Small intestine (tissue), 7 donors: ENCODE measurements at regions not wholly inside any gene's neighbourhood (a gene's known extent, or its start where the extent isn't known, plus 50 kb on each side); places are given as distances from the start of the nearest gene placed in this dataset.

Source experiments
- DNase-seq, 2 donors: peaks; one replicate each; pipeline versions ENCODE4 v3.0.0 to v3.0.0-alpha.2; 2013
- FAIRE-seq: peaks from 2 replicates; lab custom pipeline; 2012; peaks lifted over from hg19 to GRCh38; lab: Jason Lieb, UNC
- H3K27ac ChIP-seq, 3 donors: one replicate each; pipeline ENCODE4 v1.5.1; 2013; ENCODE audit warnings: low read length in 2 of 3, mild to moderate bottlenecking in 2 of 3, control low read depth in 1 of 3, inconsistent platforms in 1 of 3, low read depth in 1 of 3, moderate library complexity in 1 of 3
- H3K27me3 ChIP-seq, 3 donors: one replicate each; pipeline ENCODE4 v1.6.1; 2013; ENCODE audit warnings: low read length in 3 of 3, inconsistent platforms in 1 of 3; ENCODE audit not compliant: control insufficient read depth in 3 of 3, insufficient read depth in 3 of 3
- H3K36me3 ChIP-seq, 3 donors: one replicate each; pipeline ENCODE4 v1.6.1; 2013; ENCODE audit warnings: low read length in 3 of 3, inconsistent platforms in 1 of 3, low read depth in 1 of 3, mild to moderate bottlenecking in 1 of 3, moderate library complexity in 1 of 3; ENCODE audit not compliant: control insufficient read depth in 3 of 3, insufficient read depth in 2 of 3
- H3K4me1 ChIP-seq, 3 donors: one replicate each; pipeline ENCODE4 v1.6.1; 2013; ENCODE audit warnings: low read length in 2 of 3, inconsistent platforms in 1 of 3, low read depth in 1 of 3, mild to moderate bottlenecking in 1 of 3, moderate library complexity in 1 of 3; ENCODE audit not compliant: control insufficient read depth in 3 of 3, insufficient read depth in 2 of 3
- H3K4me3 ChIP-seq, 3 donors: one replicate each; pipeline ENCODE4 v1.5.1; 2013; ENCODE audit warnings: low read length in 3 of 3, control low read depth in 1 of 3, inconsistent platforms in 1 of 3, low read depth in 1 of 3, mild to moderate bottlenecking in 1 of 3, moderate library complexity in 1 of 3
- H3K9me3 ChIP-seq, 2 donors: one replicate each; pipeline ENCODE4 v1.6.1; 2013; ENCODE audit warnings: low read depth in 1 of 2, low read length in 1 of 2; ENCODE audit not compliant: control insufficient read depth in 2 of 2, insufficient read depth in 1 of 2
- WGBS, 3 donors: extraction: QIAGEN DNeasy Blood & Tissue Kit; methylation state at CpG; one replicate each; pipeline ENCODE4 v1.1.7; 2013; 5-methylcytosine and 5-hydroxymethylcytosine counted together
- donor health status: healthy with polysubstance abuse.
- donor health status: control.
- donor health status: control.
- donor health status: Bipolar disorder and iron deficiency.
- donor health status: healthy.

- no peaks in the 10 kb centered on the region for H3K9me3 ChIP-seq
- 77 to 81% (median 78%) methylated on average over 5 of the region's 5 CpGs for WGBS, 3 donors
- peaks cover 0 to 6% (median 0%) of the 10 kb centered on the region in 3 donors for H3K27me3 ChIP-seq
- no peaks in the 10 kb centered on the region for H3K4me1 ChIP-seq
- H3K4me3 ChIP-seq: no peak overlapping the region
- no peaks in the 10 kb centered on the region for H3K36me3 ChIP-seq
- no peak overlapping the region for H3K27ac ChIP-seq
- FAIRE-seq (no peak), DNase-seq (no peak)
These were observed 212.6 kb upstream of the HABP2 start for GRCh38 chr10:113340282-113340681.

DNA sequence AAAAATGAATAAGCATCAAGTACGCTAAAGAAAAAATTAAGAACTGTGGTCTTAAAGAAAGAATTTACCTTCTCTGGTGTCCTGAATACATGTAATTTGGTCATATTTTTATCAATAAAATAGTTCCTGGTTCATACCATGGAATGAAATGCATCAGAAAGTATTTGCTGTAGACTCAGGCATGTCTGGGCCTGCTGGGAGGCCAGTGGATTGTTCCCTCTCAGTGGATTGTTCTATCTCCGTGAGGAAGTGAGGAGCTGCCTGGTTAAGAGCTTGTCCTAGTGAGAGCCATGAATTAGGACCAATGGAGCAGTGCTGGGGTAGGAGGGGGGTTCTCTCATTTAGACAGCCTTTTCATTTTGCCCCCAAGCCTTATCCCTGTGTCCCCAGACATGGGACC, 211.7 kb upstream of the HABP2 start:
- no peak for FAIRE-seq
- DNase-seq: no peak
- Histone ChIP-seq H3K27me3 (peaks cover 0 to 3% (median 0%) of the 10 kb centered on the region in 3 donors), H3K27ac (no peak overlapping the region), H3K4me1 (no peaks in the 10 kb centered on the region), H3K9me3 (no peaks in the 10 kb centered on the region), H3K4me3 (no peak overlapping the region), H3K36me3 (no peaks in the 10 kb centered on the region)
- 88 to 96% (median 92%) methylated on average over 2 of the region's 2 CpGs for WGBS, 3 donors

DNA sequence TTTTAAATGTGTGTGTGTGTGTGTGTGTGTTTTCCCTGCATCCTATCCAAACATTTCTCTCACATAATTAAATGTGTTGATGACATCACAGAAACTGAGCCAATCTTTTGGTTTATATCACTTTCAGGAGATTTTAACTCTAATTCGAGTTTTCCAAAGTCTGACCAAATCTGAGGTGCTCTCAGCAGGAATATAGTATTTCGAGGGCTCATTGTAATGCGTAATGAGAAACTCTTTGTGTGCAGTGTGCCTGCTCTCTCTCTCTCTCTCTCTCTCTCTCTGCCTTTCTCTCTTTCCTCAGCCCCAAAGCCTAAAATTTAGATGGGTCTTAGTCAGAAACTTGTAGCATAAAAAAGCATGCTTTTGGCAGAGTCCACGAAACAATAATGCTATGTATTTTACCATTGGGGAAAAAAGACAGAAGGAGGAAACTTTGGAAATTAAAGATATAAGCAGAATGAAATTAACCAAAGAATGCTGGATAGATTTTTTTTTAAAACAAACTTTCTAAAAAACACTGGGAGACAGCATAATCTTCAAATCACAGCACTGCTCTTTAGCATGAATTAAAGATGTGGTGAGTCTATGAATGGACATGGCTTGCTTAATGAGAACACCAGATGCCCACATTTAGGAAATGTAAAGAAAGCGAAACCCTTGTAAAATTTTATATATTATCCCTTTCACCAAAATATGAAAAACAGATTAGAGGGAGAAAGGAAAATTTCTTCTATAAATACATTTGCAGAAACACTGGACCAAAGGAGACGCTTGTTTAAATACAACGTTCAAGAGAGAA, 206.8 kb upstream of the HABP2 start:
- peaks cover 0 to 2% (median 0%) of the 10 kb centered on the region in 3 donors for H3K27me3 ChIP-seq
- FAIRE-seq (no peak), DNase-seq (no peak)
- no peaks in the 10 kb centered on the region for H3K9me3 ChIP-seq
- no peaks in the 10 kb centered on the region for H3K4me1 ChIP-seq
- 71 to 82% (median 76%) methylated on average over 7 of the region's 7 CpGs for WGBS, 3 donors
- H3K4me3 ChIP-seq: no peak overlapping the region
- no peak overlapping the region for H3K27ac ChIP-seq
- no peaks in the 10 kb centered on the region for H3K36me3 ChIP-seq

- H3K4me3 ChIP-seq: no peak overlapping the region
- H3K27me3 ChIP-seq: peaks cover 0 to 2% (median 0%) of the 10 kb centered on the region in 3 donors
- no peaks in the 10 kb centered on the region for H3K4me1 ChIP-seq
- H3K9me3 ChIP-seq: no peaks in the 10 kb centered on the region
- 61 to 82% (median 64%) methylated on average over 4 of the region's 4 CpGs for WGBS, 3 donors
- no peak for DNase-seq
- FAIRE-seq: no peak
- no peak overlapping the region for H3K27ac ChIP-seq
- no peaks in the 10 kb centered on the region for H3K36me3 ChIP-seq
These were observed 205.3 kb upstream of the HABP2 start for GRCh38 chr10:113347508-113347907.

DNA sequence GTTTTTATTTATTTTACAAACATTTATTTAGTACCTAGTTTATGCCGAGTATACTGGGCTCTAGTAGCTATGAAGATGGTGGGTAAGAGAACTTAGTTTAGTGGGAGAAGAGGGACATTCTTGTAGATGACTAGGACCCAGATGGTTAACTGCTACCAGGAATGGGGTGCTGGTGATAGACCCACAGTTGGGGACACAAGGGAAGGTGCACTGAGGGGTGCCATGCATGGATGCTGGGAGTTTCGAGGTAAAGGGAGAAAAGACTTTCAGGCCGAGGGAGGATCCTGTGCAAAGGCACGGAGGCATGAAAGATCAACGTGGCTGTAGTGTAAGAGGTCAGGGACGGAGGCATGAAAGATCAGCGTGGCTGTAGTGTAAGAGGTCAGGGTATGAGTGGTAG, 204.2 kb upstream of the HABP2 start:
- no peak overlapping the region for H3K4me3 ChIP-seq
- H3K9me3 ChIP-seq: no peaks in the 10 kb centered on the region
- FAIRE-seq (no peak), DNase-seq (no peak)
- peaks cover 0 to 2% (median 0%) of the 10 kb centered on the region in 3 donors for H3K27me3 ChIP-seq
- no peaks in the 10 kb centered on the region for H3K36me3 ChIP-seq
- no peak overlapping the region for H3K27ac ChIP-seq
- WGBS, 3 donors: 83 to 89% (median 88%) methylated on average over 7 of the region's 7 CpGs
- no peaks in the 10 kb centered on the region for H3K4me1 ChIP-seq

GRCh38 chr10:113350311-113351040, 202.4 kb upstream of the HABP2 start:
- H3K4me3 ChIP-seq: no peak overlapping the region

GRCh38 chr10:113354711-113355110, 198.1 kb upstream of the HABP2 start:
- 73 to 96% (median 78%) methylated on average over 3 of the region's 3 CpGs for WGBS, 3 donors

More at GRCh38 chr10:113350311-113351040, 202.4 kb upstream of the HABP2 start:
- no peak for FAIRE-seq
- H3K9me3 ChIP-seq: no peaks in the 10 kb centered on the region
- H3K27ac ChIP-seq: no peak overlapping the region
- H3K4me1 ChIP-seq: no peaks in the 10 kb centered on the region
- peaks cover 0 to 2% (median 0%) of the 10 kb centered on the region in 3 donors for H3K27me3 ChIP-seq
- H3K36me3 ChIP-seq: no peaks in the 10 kb centered on the region
- 57 to 76% (median 60%) methylated on average over 11 of the region's 11 CpGs for WGBS, 3 donors
- DNase-seq: no peak

GRCh38 chr10:113356794-113357680, 195.8 kb upstream of the HABP2 start:
- no peak for FAIRE-seq
- DNase-seq: no peak
- no peak overlapping the region for H3K27ac ChIP-seq
- no peaks in the 10 kb centered on the region for H3K27me3 ChIP-seq
- no peaks in the 10 kb centered on the region for H3K36me3 ChIP-seq
- no peaks in the 10 kb centered on the region for H3K9me3 ChIP-seq
- no peaks in the 10 kb centered on the region for H3K4me1 ChIP-seq
- H3K4me3 ChIP-seq: no peak overlapping the region
- 52 to 69% (median 64%) methylated on average over 5 of the region's 5 CpGs for WGBS, 3 donors

More at GRCh38 chr10:113354711-113355110, 198.1 kb upstream of the HABP2 start:
- Histone ChIP-seq H3K4me3 (no peak overlapping the region), H3K36me3 (no peaks in the 10 kb centered on the region), H3K27me3 (peaks cover 0 to 2% (median 0%) of the 10 kb centered on the region in 3 donors), H3K4me1 (no peaks in the 10 kb centered on the region), H3K9me3 (no peaks in the 10 kb centered on the region), H3K27ac (no peak overlapping the region)
- DNase-seq: no peak
- FAIRE-seq: no peak
